ENCODE measurements at regions not wholly inside any gene's neighbourhood (a gene's known extent, or its start where the extent isn't known, plus 50 kb on each side); places are given as distances from the start of the nearest gene placed in this dataset.

DNA sequence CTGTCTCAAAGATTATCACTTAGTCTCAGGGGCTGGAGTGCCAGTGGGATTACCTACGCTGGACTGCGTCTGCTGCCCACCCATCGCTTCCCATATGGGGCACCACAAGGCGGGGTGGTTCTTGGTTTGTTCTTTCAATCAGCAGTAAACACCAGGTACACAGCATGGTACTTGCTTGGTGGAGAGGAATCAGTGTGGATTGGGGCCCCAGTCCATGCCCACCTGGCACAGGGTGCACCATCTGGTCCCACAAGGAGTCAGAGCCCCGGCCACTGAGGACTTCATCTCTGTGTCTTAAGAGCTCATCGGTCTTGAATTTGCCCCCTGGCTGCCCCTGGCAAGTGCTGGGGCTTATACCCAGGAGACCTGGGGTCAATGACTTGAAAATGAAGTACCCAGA lies 96.2 kb downstream of the GLI2 start:
- TF ChIP-seq POLR2A (IDR thresholded peaks at IDR 0.05; ENCODE audit: low read depth, low read length), result no peak
- TF ChIP-seq POU2F2 (IDR thresholded peaks at IDR 0.05; ENCODE audit: low read depth, low read length), result no peak
- TF ChIP-seq POLR2AphosphoS5 (IDR thresholded peaks at IDR 0.05; ENCODE audit: low read depth, low read length), result no peak
- no peak for TF ChIP-seq TAF1 (IDR thresholded peaks at IDR 0.05; ENCODE audit: low read depth, low read length)
- TF ChIP-seq SPI1 (IDR thresholded peaks at IDR 0.05; ENCODE audit: low read depth, low read length), result no peak
- TF ChIP-seq PAX5 (IDR thresholded peaks at IDR 0.05; ENCODE audit: insufficient read depth, low read length, severe bottlenecking), result no peak
- FAIRE-seq (no peak), DNase-seq (ENCODE audit: insufficient read length, low spot score) (no peak)

DNA sequence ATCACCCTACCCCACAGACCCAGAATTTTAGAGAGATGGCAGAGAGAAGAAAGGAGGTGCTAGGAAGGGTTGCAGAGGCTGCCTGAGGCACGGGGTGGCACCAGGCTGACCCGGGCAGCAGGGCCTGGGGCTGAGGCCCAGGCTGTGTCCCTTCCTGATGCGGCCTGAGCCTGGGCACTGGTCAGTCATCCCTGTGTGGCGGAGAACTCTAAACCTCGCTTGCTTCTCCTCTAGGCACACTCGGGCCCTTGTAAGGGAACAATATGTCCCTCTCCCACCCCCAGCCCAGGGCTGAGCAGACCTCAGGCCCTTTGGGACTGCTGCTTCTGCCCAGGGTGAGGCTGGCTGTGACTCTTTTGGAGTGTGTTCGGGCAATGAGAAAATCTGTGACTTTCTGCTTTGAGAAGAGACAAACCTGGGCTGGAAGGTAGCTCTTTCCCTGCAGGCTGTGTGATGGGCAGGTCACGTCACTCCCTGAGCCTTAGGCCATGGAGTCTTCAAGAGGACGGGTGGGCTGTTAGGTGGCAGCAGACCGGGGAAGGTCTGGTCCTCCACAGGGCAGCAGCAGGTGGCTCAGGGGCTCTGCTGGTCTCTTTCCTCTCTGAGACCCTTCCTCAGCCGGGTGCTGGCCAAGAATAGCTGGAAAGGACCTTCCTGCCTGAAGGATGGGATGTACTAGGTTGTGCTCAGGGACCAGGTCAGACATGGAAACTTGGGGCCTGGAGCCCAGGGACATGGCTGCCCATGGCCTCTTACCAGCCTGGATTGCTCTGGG lies 96.8 kb downstream of the GLI2 start:
- DNase-seq (ENCODE audit: insufficient read length, low spot score), result no peak
- no peak for FAIRE-seq

DNA sequence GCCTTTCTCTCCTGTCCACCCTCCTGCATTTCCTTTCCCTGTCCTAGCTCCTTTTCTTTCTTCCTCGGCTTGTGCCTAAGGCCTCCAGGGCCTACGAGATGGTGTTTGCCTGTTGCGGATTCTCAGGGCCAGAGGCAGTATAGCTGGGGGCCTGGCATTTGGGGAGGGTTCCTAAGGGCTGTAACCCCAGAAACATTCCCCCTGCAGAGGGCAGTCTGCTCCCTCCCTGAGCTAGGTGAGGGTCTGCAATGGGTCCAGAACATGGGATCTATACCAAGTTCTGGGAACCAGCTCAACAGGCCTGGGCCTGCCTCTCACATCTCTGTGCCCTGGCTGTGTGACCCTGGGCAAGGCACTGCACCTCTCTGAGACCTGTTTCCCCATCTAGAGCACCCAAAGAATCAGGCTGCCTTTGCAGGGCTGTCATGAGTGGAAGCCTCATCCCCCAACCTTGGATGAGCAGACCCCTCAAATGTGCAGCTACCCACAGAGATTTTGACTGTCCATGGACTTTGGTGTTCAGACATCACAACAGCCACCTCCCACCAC lies 97.5 kb downstream of the GLI2 start:
- TF ChIP-seq POLR2A (IDR thresholded peaks at IDR 0.05; ENCODE audit: low read depth, low read length) (no peak), POLR2AphosphoS5 (IDR thresholded peaks at IDR 0.05; ENCODE audit: low read depth, low read length) (no peak)
- FAIRE-seq (no peak), DNase-seq (ENCODE audit: insufficient read length, low spot score) (no peak)

More for the DNA sequence above, 96.8 kb downstream of the GLI2 start:
- TF ChIP-seq PAX5 (IDR thresholded peaks at IDR 0.05; ENCODE audit: insufficient read depth, low read length, severe bottlenecking) (no peak), POU2F2 (IDR thresholded peaks at IDR 0.05; ENCODE audit: low read depth, low read length) (no peak)

DNA sequence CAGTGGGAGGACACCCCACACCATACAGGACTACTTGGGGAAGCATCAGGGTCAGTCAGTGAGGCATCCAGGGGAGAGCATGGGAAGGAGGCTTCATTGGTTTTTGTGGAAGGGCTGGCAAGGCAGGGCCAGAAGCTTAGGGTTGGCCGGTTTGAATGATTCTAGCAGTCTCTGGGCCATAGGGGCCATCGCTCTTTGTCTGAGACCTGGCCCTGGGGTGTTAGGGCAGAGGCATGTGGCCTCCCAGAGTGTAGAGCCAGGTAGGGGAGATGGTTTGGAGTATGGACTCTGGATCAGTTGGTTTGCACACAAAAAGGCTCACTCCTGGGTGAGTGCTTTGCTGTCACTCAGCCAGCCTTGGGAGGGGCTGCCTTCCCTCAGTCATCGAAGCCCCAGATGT lies 98.5 kb downstream of the GLI2 start:
- TF ChIP-seq PAX5 (IDR thresholded peaks at IDR 0.05; ENCODE audit: insufficient read depth, low read length, severe bottlenecking) (no peak), SPI1 (IDR thresholded peaks at IDR 0.05; ENCODE audit: low read depth, low read length) (no peak), POLR2AphosphoS5 (IDR thresholded peaks at IDR 0.05; ENCODE audit: low read depth, low read length) (no peak)
- FAIRE-seq (no peak), DNase-seq (ENCODE audit: insufficient read length, low spot score) (no peak)

DNA sequence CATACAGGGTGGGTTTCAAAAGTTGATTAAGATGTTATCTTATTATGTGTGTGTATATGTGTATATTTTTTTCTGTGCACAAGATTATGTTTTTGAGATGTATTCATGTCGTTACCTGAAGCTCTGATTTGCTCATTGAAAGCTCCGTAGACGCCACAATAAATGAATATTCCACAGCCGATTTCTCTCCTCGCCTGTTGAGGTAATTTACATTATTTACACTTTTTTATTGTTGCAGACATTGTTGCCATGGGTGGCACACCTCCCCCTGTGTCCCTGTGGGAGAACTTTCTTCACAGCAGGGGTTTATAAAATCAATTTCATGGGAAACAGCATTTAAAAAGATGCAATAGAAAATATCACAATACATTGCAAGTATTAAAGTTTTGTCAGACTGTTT lies 100.6 kb downstream of the GLI2 start:
- FAIRE-seq, result no peak
- no peak for DNase-seq (ENCODE audit: insufficient read length, low spot score)
- TF ChIP-seq SPI1 (IDR thresholded peaks at IDR 0.05; ENCODE audit: low read depth, low read length) (no peak), PAX5 (IDR thresholded peaks at IDR 0.05; ENCODE audit: insufficient read depth, low read length, severe bottlenecking) (no peak), POU2F2 (IDR thresholded peaks at IDR 0.05; ENCODE audit: low read depth, low read length) (no peak), POLR2A (IDR thresholded peaks at IDR 0.05; ENCODE audit: low read depth, low read length) (no peak), TAF1 (IDR thresholded peaks at IDR 0.05; ENCODE audit: low read depth, low read length) (no peak), POLR2AphosphoS5 (IDR thresholded peaks at IDR 0.05; ENCODE audit: low read depth, low read length) (no peak)

DNA sequence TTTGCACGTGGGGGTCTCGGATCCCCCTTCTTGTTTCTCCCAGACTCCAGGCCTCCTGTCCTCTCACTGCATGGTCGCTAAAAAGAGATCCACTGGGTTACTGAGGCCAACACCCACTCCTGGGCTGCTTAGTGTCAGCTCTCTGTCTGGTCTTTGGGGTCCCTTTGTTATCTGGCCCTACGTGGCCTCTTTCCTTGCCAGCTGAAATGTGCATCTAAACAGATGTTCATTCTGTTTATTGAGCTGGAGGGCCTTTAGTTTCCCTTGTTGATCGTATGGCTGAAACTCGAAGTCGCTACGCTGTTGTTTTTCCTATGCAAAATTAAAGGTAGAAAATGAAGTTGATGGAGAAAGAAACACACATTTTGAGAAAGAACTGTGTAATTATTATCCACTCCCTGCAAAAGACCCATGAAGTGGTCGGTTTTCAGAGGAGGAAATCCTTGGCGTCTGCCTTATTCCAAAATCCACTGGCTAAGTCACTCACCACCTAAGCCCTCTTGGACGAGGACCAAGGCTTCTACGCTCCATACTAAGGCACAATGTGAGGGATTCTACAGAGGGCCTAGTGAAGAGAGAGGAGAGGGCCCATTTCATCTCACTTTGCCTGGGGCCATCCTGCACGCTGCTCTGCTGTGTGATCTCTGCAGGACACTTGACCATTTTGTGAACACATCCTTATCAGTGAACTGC lies 105.3 kb downstream of the GLI2 start:
- DNase-seq (ENCODE audit: insufficient read length, low spot score), result no peak
- no peak for TF ChIP-seq PAX5 (IDR thresholded peaks at IDR 0.05; ENCODE audit: insufficient read depth, low read length, severe bottlenecking)
- no peak for TF ChIP-seq TAF1 (IDR thresholded peaks at IDR 0.05; ENCODE audit: low read depth, low read length)
- no peak for TF ChIP-seq SPI1 (IDR thresholded peaks at IDR 0.05; ENCODE audit: low read depth, low read length)
- no peak for TF ChIP-seq POLR2A (IDR thresholded peaks at IDR 0.05; ENCODE audit: low read depth, low read length)
- no peak for FAIRE-seq

DNA sequence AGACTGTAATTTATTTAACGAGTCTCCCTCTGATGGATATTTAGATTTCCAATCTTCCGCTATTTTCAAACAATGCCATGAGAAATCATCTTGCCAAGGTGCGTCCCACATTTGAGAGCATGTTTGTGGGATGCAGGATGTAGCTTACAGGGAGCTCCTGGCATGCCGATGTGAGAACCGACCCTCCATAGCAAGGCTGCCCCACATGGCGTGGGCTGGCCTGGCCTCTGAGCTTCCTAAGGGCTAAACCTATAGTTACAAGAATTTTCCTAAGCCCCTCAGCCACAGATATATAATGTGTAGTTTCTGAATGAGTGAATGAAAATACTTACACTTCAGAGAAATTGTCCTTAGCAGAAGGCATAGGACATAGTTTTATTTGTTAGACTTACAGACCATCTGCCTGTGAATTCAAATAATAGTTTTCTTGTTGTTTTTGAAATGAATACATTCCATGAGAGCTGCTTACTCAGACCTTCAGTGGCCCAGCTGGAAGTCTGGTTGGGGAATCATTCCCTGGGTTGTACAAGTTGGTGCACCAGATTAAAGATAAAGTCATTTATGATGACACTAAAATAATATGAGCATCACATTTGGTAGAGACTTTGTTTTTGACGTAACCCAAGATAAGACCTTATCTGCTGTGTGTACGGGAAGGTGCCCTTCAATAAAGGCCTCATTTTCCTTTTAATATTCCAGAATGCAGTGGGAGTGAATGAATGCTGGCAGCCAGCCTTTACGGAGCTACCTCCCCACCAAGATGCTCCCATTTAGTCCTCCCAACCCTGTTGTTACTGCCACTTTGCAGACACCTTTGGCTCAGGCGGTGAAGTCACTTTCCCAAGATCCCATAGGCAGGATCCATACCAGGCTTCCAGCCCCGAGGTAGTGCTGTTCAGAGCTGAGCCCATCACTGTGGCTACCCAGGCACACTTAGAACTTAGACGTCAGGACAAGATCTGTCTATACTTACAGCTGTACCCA lies 107.1 kb downstream of the GLI2 start:
- FAIRE-seq (no peak), DNase-seq (ENCODE audit: insufficient read length, low spot score) (no peak)
- TF ChIP-seq SPI1 (IDR thresholded peaks at IDR 0.05; ENCODE audit: low read depth, low read length), result no peak
- TF ChIP-seq POLR2A (IDR thresholded peaks at IDR 0.05; ENCODE audit: low read depth, low read length), result no peak
- no peak for TF ChIP-seq TAF1 (IDR thresholded peaks at IDR 0.05; ENCODE audit: low read depth, low read length)
- no peak for TF ChIP-seq POU2F2 (IDR thresholded peaks at IDR 0.05; ENCODE audit: low read depth, low read length)
- no peak for TF ChIP-seq PAX5 (IDR thresholded peaks at IDR 0.05; ENCODE audit: insufficient read depth, low read length, severe bottlenecking)
- TF ChIP-seq POLR2AphosphoS5 (IDR thresholded peaks at IDR 0.05; ENCODE audit: low read depth, low read length), result no peak

DNA sequence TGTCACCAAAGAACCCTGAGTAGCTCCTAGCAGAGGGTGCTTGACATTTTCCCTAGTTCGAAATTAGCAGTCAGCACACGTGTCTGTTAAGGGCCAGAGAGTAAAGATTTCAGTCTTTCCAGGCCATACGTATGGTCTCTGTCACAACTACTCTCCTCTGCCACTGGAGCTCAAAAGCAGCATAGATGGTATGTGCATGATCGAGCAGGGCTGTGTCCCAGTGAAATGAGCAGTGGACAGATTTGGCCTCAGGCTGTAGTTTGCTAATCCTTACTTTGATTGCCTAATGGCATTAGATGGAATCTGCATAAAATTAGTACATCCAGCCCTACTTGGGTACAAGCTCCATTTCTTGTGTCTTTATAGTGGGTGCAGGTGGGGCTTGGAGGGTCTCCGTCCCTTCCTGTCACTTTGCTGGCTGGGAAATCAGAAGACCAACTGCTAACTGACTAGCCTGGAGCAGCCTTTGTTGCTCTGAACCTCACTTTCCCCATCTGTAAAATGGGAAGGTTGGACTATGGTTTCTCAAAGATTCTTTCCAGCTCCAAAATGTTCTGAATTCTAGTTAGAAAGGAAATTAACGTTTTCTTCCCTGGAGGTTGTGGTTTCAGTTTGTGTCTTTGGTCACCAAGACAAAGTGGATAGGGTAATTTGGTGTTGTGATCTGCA lies 108.5 kb downstream of the GLI2 start:
- DNase-seq (ENCODE audit: insufficient read length, low spot score) (no peak), FAIRE-seq (no peak)
- TF ChIP-seq POLR2AphosphoS5 (IDR thresholded peaks at IDR 0.05; ENCODE audit: low read depth, low read length) (no peak), POLR2A (IDR thresholded peaks at IDR 0.05; ENCODE audit: low read depth, low read length) (no peak), POU2F2 (IDR thresholded peaks at IDR 0.05; ENCODE audit: low read depth, low read length) (no peak), SPI1 (IDR thresholded peaks at IDR 0.05; ENCODE audit: low read depth, low read length) (no peak), PAX5 (IDR thresholded peaks at IDR 0.05; ENCODE audit: insufficient read depth, low read length, severe bottlenecking) (no peak), TAF1 (IDR thresholded peaks at IDR 0.05; ENCODE audit: low read depth, low read length) (no peak)

DNA sequence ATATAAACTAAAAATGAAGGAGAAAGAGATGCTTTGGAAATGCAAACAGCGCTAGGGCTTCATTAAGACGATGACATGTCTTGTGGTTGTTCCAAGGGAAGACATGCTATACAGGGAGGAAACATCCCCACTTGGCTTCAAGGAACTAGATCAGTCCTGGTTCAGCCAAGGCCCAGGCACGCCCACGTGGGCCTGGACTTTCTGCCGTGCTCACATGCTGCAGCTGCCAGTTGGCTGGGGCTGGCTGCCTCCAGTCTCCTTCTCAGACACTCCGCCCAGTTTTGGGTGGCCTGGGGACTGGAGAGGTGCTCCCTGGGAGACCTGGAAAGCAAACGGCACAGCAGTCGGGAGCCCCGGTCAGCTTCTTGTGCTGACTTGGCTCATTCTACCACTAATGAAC lies 109.6 kb downstream of the GLI2 start:
- no peak for DNase-seq (ENCODE audit: insufficient read length, low spot score)
- no peak for FAIRE-seq
- TF ChIP-seq SPI1 (IDR thresholded peaks at IDR 0.05; ENCODE audit: low read depth, low read length), result no peak
- TF ChIP-seq PAX5 (IDR thresholded peaks at IDR 0.05; ENCODE audit: insufficient read depth, low read length, severe bottlenecking), result no peak
- no peak for TF ChIP-seq POU2F2 (IDR thresholded peaks at IDR 0.05; ENCODE audit: low read depth, low read length)
- TF ChIP-seq TAF1 (IDR thresholded peaks at IDR 0.05; ENCODE audit: low read depth, low read length), result no peak
- TF ChIP-seq POLR2AphosphoS5 (IDR thresholded peaks at IDR 0.05; ENCODE audit: low read depth, low read length), result no peak
- TF ChIP-seq POLR2A (IDR thresholded peaks at IDR 0.05; ENCODE audit: low read depth, low read length), result no peak
